OCI-M1 (cell line): ENCODE measurements at regions not wholly inside any gene's neighbourhood (a gene's known extent, or its start where the extent isn't known, plus 50 kb on each side); places are given as distances from the start of the nearest gene placed in this dataset.

Experiments
- DNase-seq: peaks from one replicate; lab custom pipeline; 2025; lab: John Stamatoyannopoulos, UW

DNA sequence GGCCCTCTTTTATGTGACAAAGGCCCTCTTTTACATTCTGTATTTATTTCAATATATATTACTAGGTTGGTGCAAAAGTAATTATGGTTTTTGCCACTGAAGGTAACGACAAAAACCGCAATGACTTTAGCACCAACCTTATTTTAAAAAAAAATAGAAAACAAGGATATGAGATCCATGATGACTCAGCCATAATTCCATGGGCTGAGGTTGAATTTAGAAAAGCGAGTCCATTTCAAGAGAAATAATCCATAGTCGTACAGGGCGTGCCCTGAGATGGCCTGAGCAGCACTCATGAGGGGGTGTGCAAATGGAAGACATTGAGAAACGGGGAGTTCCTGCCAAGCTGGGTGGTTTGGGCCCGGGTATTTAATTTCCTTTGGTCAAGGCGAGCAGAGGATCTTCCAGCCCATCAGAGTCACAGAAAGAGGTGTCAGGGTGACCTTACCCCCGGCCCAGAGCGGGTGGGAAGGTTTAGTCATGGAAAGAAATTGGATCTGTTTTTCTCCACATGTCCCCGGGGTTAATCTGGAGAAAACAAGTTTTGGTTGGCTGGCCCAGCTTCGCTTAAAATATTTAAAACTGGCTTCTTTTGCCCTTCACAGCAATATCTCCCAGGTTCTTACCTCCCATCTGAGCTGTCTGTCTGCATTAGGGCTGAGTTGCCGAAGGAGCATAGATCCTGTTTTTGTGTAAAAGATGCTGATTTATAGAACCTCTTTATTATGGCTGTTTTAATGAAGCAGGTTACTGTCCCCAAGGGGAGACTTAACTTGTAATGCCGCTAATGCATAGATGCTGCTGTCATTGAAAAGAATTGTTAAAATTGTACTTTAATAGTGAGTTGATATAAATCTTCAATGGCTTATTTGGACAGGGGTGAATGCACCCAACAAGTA lies 255.6 kb downstream of the PREX1 start:
- no peak for DNase-seq

- DNase-seq, result no peak
Observed at GRCh38 chr20:48569679-48570078, 258.1 kb downstream of the PREX1 start.

GRCh38 chr20:48568520-48568919 lies 259.3 kb downstream of the PREX1 start:
- no peak for DNase-seq

DNA sequence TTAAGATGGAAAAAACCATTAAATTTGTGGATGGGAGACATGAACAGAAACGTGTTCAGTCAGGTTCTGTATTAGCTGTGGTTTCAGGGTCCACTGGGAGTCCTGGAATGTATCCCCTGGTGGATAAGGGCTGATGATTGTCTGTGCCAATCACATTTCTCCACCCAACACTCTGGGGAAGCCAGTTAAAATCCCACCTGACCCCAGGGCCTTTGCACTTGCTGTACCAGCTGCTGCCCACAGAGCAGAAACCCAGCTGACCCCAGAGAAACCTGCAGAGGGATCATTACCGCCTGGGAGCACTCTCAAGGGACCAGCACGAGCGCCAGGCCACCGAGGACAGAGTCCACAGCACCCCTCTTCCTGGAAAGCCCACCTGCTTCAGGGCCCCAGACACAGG lies 260.7 kb downstream of the PREX1 start:
- DNase-seq, result no peak

GRCh38 chr20:48564982-48565539 lies 262.7 kb downstream of the PREX1 start:
- DNase-seq, result no peak

GRCh38 chr20:48563191-48563870 lies 264.5 kb downstream of the PREX1 start:
- no peak for DNase-seq

DNA sequence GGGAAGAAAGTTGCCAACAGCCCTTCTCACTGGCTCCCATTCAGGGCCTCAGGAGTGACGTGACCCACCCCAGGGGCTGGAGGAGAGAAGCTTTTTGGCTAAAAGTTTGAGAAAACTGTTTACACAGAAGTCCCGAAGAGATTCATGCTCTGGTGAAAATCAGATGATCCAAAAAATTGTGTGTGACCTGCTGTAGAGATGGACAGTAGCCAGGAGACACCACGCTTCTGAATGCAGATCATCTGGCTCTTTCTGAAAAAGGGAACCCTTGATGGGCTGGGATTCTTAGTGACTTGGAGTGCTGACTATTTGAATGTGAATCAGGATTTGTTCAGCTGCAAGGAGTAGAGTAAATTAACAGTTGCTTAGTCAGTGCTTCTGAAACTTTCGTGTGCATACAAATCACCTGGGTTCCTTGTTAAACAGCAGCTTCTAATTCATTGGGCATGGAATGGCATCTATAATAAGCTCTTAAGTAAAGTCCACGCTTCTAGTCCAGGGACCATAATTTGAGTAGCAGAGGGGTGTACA lies 265.1 kb downstream of the PREX1 start:
- no peak for DNase-seq

DNA sequence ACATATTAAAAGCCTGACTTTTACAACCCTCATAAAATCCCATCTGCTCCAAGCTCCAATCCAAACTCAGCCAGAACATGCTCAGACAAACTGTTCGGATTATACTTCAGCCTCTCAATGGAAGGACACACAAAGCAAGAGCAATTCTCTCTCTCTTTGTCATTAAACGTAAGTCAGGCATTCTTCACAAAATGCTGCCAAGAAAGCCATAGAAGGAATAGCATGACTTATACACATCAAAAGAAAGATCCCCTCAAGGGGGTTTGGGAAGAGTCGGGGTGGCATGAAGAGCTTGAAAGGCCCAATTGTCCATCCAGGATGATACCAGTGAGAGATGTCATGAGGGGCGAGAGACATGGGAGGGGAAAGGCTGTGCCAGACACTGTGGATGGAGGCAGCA lies 268.9 kb downstream of the PREX1 start:
- DNase-seq, result no peak

DNA sequence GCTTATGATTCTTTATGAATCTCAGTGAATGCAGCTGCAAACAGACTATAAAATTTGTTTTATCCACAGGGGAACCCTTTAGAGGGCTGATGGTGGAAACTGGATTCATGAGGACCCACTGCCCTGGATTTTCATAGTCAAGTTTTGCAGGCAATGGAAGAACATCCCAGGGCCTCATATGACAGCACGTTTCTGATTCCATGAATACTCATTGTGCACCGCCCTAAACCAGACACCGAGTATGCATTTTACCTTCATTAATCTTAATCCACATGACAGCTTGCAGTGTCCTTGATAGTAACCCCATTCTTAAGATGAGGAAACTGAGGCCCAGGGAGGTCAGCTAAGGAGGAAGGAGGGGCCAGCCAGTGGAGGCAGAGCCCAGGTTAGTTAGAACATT lies 270.4 kb downstream of the PREX1 start:
- no peak for DNase-seq

DNA sequence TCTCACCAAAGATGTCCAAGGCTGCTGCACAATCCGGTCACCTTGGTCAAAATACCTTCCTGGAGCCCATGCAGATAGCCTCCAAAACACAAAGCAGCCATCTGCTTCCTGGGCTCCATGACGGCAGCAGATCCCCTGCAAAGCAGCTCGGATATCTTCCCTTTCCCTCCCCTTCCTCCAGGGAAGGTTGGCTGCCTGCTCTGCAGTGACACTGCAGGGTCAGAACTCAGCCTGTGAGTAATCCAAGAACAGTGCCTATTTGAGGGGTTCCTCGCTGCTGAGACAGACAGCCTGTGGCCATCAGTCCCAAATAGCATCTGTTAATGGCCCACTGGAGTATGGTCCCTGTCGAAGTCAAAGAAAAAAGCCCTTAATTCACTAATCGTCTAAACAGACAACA lies 270.8 kb downstream of the PREX1 start:
- DNase-seq, result no peak

GRCh38 chr20:48552550-48552949 lies 275.2 kb downstream of the PREX1 start:
- DNase-seq, result no peak

DNA sequence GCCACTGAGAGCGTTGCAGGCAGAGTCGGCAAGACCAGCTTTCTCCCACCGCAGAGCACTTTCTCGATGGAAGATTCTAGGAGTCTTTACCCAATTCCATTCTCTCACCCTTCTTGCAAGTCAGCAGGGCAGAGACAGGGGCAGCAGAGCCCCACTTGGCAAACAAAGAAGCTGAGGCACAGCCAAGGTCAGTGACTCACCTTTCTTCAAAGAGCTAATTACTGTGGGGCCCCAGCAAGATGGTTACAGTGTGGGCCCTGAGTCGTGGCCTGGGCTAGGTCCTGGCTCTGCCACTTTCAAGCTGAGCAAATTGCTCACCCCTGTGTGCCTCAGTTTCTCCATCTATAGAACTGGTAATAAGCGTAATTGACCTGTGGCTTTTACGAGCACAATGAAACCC lies 277.0 kb downstream of the PREX1 start:
- no peak for DNase-seq

DNA sequence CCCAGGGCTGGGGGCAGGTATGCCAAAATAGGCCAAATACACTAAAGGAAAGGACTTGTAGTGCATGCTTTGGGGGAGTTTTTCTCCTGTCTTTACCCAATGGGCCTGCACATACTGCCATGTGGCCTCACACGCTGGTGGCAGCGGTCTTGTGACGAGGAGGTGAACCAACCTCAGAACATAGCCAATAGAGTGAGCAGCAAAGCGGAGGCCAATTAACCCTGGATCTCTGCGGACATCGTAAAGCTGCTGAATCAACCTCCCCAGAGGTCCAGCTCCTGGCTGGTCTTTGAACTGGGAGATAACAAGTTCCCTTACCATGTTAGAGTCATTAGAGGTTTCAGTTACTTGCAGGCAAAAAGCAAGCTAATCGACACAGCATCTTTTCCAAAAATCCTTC lies 280.1 kb downstream of the PREX1 start:
- DNase-seq, result no peak

- no peak for DNase-seq
Observed at GRCh38 chr20:48544402-48545339, 283.1 kb downstream of the PREX1 start.

GRCh38 chr20:48541581-48542071 lies 286.2 kb downstream of the PREX1 start:
- no peak for DNase-seq

GRCh38 chr20:48538856-48539255 lies 288.9 kb downstream of the PREX1 start:
- no peak for DNase-seq

GRCh38 chr20:48538058-48538825 lies 289.6 kb downstream of the PREX1 start:
- DNase-seq, result no peak

GRCh38 chr20:48536206-48536605 lies 291.6 kb downstream of the PREX1 start:
- DNase-seq, result no peak

DNA sequence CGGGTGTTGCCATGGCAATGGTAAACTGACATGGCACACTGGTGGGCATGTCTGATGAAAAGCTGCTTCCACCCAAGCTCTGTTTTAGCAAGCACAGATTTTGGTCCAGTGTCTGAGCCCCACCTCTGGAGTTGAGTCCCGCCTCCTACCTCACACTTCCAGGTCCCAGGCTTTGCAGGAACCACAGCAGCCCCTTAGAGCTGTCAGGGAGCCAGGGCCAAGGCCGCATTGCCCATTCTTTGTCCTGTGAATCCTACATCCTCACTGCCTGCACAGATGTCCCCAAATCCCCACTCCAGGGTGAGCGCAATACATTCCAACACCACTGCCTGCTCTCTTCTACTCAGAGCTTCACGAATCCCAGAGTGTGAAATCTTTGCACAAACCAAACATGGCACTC lies 292.2 kb downstream of the PREX1 start:
- no peak for DNase-seq

DNA sequence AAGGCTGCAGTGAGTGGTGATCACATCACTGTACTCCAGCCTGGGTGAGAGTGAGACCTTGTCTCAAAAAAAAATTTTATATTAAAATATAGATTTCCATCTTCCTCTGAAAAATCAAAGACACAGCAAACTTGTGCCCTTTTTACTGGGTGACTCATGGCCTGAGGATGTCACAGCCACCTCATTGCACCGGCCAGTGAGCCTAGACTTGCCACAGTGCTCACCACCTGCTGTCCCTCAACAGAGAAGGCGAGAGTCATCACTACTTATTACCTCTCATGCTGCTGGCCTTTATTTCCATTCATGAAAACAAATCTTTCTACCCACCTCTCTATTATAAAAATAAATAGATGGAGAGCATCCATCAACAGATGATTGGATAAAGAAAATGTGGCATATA lies 295.8 kb downstream of the PREX1 start:
- DNase-seq, result no peak

- DNase-seq, result no peak
Observed at GRCh38 chr20:48531505-48531904, 296.3 kb downstream of the PREX1 start.
